GM12878 (cell line): ENCODE measurements at regions not wholly inside any gene's neighbourhood (a gene's known extent, or its start where the extent isn't known, plus 50 kb on each side); places are given as distances from the start of the nearest gene placed in this dataset.

Experiments
- ATAC-seq: fragments of 200-7000 bp; cut with Tn5 transposase; 3 replicates; pipeline ENCODE4 v1.9.1; 2020; ENCODE audit warnings: mild to moderate bottlenecking, moderate library complexity
- BruUV-seq: library from RNA; stranded (reverse); fragments of 400-500 nt; replicated peaks from 2 replicates; lab custom pipeline; 2021; lab: Mats Ljungman, UMichigan
- CTCF ChIA-PET: fragments of 300-600 bp; sonication (Branson Sonifier 250); formaldehyde crosslinking; extraction: SDS; loops from one replicate; lab custom pipeline; 2021; ENCODE audit warnings: inconsistent platforms; lab: Yijun Ruan, JAX
- POLR2A ChIA-PET: fragments of 350-600 bp; formaldehyde crosslinking; extraction: SDS; loops from one replicate; lab custom pipeline; 2021; ENCODE audit warnings: inconsistent platforms; lab: Charles Lee
- RAD21 ChIA-PET: fragments of 300-600 bp; sonication (Branson Sonifier 250); formaldehyde crosslinking; loops from one replicate; lab custom pipeline; 2023; ENCODE audit warnings: antibody characterized with exemption; ENCODE audit not compliant: unreplicated experiment; lab: Charles Lee
- SMC1A ChIA-PET: fragments of 300-600 bp; sonication (Branson Sonifier 250); formaldehyde crosslinking; loops from one replicate; lab custom pipeline; 2023; ENCODE audit not compliant: unreplicated experiment, uncharacterized antibody; lab: Charles Lee
- DNase-seq: peaks from one replicate; pipeline ENCODE4 v3.0.0-alpha.2; 2011; ENCODE audit warnings: low read depth, low spot score
- FAIRE-seq: peaks from 3 replicates; lab custom pipeline; 2011; peaks lifted over from hg19 to GRCh38; lab: Jason Lieb, UNC
- H2AFZ ChIP-seq: 2 replicates; pipeline ENCODE4 v1.6.0; 2011; ENCODE audit warnings: low read depth, low read length, control low read depth; ENCODE audit not compliant: control insufficient read depth
- H3K27ac ChIP-seq: 2 replicates; pipeline ENCODE4 v1.5.1; 2011; ENCODE audit warnings: control low read depth; ENCODE audit not compliant: control insufficient read depth, insufficient read depth
- H3K27me3 ChIP-seq, 2 experiments: replicated peaks in 1 of 2; 2 replicates each; pipeline versions ENCODE4 v1.6.0 to v1.6.1; 2011; ENCODE audit warnings: low read length in 1 of 2; ENCODE audit not compliant: control insufficient read depth in 2 of 2, insufficient read depth in 2 of 2
- H3K36me3 ChIP-seq, 2 experiments: 2 replicates each; pipeline ENCODE4 v1.5.1; 2011; ENCODE audit warnings: low read length in 1 of 2; ENCODE audit not compliant: control insufficient read depth in 2 of 2, insufficient read depth in 2 of 2
- H3K4me1 ChIP-seq: 2 replicates; pipeline ENCODE4 v1.6.1; 2011; ENCODE audit warnings: mild to moderate bottlenecking, low read length, moderate library complexity, mixed read lengths; ENCODE audit not compliant: control insufficient read depth, insufficient read depth
- H3K4me2 ChIP-seq: 2 replicates; pipeline ENCODE4 v1.6.0; 2011; ENCODE audit warnings: control low read depth; ENCODE audit not compliant: control insufficient read depth, insufficient read depth
- H3K4me3 ChIP-seq: fragments of 200-600 bp; sonication (generic); 2 replicates; pipeline ENCODE4 v1.5.1; 2016
- H3K79me2 ChIP-seq: 2 replicates; pipeline ENCODE4 v1.6.0; 2011; ENCODE audit warnings: low read length; ENCODE audit not compliant: control insufficient read depth, insufficient read depth
- H3K9ac ChIP-seq: 2 replicates; pipeline ENCODE4 v1.8.0; 2011; ENCODE audit warnings: low read length, control low read depth, mixed read lengths; ENCODE audit not compliant: control insufficient read depth, insufficient read depth
- H3K9me3 ChIP-seq: replicated peaks from 3 replicates; pipeline ENCODE4 v1.5.1; 2011; ENCODE audit warnings: mild to moderate bottlenecking, low read length; ENCODE audit not compliant: control insufficient read depth, insufficient read depth
- H4K20me1 ChIP-seq: 2 replicates; pipeline ENCODE4 v1.6.0; 2011; ENCODE audit not compliant: control insufficient read depth, insufficient read depth
- BCL3 ChIP-seq: IDR thresholded peaks from 2 replicates; pipeline ENCODE4 v1.6.1; 2011; ENCODE audit warnings: borderline replicate concordance, low read depth, mild to moderate bottlenecking, moderate library complexity, low read length; ENCODE audit not compliant: insufficient read depth, poor library complexity, severe bottlenecking
- GATAD2B ChIP-seq: fragments of 450-650 bp; conservative IDR thresholded peaks from 2 replicates; pipeline ENCODE4 v1.6.1; 2017; ENCODE audit warnings: low read depth, mild to moderate bottlenecking, moderate library complexity
- HDAC6 ChIP-seq: fragments of 200-600 bp; sonication (generic); IDR thresholded peaks from one replicate; pipeline ENCODE4 v1.8.0; 2017; ENCODE audit warnings: antibody characterized with exemption; ENCODE audit not compliant: unreplicated experiment
- IRF5 ChIP-seq: fragments of 450-650 bp; IDR thresholded peaks from 2 replicates; pipeline ENCODE4 v1.6.1; 2017; ENCODE audit warnings: borderline replicate concordance
- KAT2A ChIP-seq: conservative IDR thresholded peaks from 2 replicates; pipeline ENCODE4 v1.6.1; 2011; ENCODE audit warnings: low read depth, low read length; ENCODE audit not compliant: control insufficient read depth
- MYC ChIP-seq: IDR thresholded peaks from 2 replicates; pipeline ENCODE4 v1.6.1; 2011; ENCODE audit warnings: mild to moderate bottlenecking, low read length, moderate library complexity, inconsistent platforms; ENCODE audit not compliant: insufficient read depth, insufficient replicate concordance, insufficient read length, severe bottlenecking
- PML ChIP-seq: IDR thresholded peaks from 2 replicates; pipeline ENCODE4 v1.6.1; 2012; ENCODE audit warnings: low read length, inconsistent platforms
- POLR2AphosphoS2 ChIP-seq: IDR thresholded peaks from 2 replicates; pipeline ENCODE4 v1.6.1; 2011; ENCODE audit warnings: low read depth, mild to moderate bottlenecking, low read length, improper control_type of control experiment, moderate library complexity
- ZBTB4 ChIP-seq: fragments of 450-650 bp; formaldehyde crosslinking; IDR thresholded peaks from 2 replicates; pipeline ENCODE4 v1.4.0; 2022; ENCODE audit warnings: mild to moderate bottlenecking, moderate library complexity
- WGBS: methylation state at CpG from one replicate; pipeline ENCODE4 v1.1.6; 2016; ENCODE audit warnings: low lambda C conversion rate; ENCODE audit not compliant: insufficient replicate concordance, insufficient coverage; ENCODE audit errors: missing lambda C conversion rate; 5-methylcytosine and 5-hydroxymethylcytosine counted together
- in situ Hi-C: fragments of 300-500 bp; cut with MboI; formaldehyde crosslinking; loops from 9 replicates; pipeline ENCODE4 v1.14.3; 2018; ENCODE audit warnings: mixed read lengths
- intact Hi-C: fragments of 100-400 bp; cut with micrococcal nuclease; formaldehyde crosslinking; loops from one replicate; pipeline ENCODE4 v1.14.2; 2022; ENCODE audit not compliant: unreplicated experiment
- TF ChIP-seq, protein P1 (sequence below): IDR thresholded peaks from 2 replicates; pipeline ENCODE4 v1.6.1; 2011; ENCODE audit warnings: low read depth, mild to moderate bottlenecking, low read length, moderate library complexity, borderline replicate concordance; ENCODE audit errors: extremely low read depth

- no peak for TF ChIP-seq MYC
- TF ChIP-seq HDAC6: no peak
- no peak for TF ChIP-seq POLR2AphosphoS2
- TF ChIP-seq PML: no peak
- no peak for TF ChIP-seq GATAD2B
- TF ChIP-seq ZBTB4 (CRISPR knock-in tag): no peak
These were observed 241.8 kb downstream of the ARRDC4 start (continued) for GRCh38 chr15:98202256-98202655.

DNA sequence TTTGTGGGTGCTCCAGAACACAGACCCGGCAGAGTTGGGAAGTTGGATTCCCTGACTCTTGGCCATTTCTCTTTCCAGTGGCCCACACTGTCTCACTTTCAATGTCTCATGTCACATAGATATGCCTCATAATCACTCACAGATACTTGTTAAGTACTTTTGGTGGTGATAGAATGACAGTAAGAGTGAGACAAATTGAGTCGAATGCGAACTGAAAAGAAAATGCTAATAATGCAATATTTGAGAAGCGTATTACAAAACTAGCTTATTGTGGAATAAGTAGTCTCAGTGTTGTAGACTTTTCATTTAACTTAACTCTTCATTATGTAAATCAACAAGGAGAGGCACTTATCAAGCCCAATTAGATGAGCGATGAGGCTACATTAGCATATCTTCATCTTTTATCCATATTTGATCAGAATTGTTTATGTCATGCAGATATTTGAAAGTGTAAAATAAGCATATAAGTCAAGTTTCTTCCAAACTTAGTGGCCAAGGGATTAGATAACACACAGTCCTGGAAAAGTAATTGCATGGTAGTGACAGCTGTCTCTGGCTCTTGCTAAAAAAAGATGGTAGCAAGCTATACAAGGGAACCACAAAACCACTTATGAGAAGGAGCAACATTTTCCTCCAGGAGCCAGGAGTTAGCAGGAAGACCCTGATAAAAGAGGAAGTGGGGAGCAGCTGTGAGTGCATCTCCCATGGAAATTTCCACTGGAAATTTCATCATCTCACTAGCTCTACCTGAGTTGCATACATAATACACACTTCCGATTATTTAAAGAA is 243.6 kb downstream of the ARRDC4 start:
- WGBS: 49% methylated on average over 6 of the region's 6 CpGs
- Histone ChIP-seq H3K36me3 (no peaks in the 10 kb centered on the region), H3K9me3 (no peaks in the 10 kb centered on the region), H3K27ac (no peak overlapping the region)
- TF ChIP-seq, protein P1, sequence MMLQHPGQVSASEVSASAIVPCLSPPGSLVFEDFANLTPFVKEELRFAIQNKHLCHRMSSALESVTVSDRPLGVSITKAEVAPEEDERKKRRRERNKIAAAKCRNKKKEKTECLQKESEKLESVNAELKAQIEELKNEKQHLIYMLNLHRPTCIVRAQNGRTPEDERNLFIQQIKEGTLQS: no peak
- no peak for TF ChIP-seq KAT2A
- TF ChIP-seq BCL3: peak; percentile 67
- TF ChIP-seq IRF5: no peak
- TF ChIP-seq, all 136 proteins: peak for 1
- ChIA-PET POLR2A (no interaction called here), CTCF (no interaction called here), SMC1A (no interaction called here), RAD21 (no interaction called here)
- intact Hi-C loops (no loop called here), in situ Hi-C loops (no loop called here)
- Histone ChIP-seq H2AFZ (no peak overlapping the region), H3K4me3 (no peak overlapping the region), H3K9ac (no peak overlapping the region), H3K27me3 (no peaks in the 10 kb centered on the region), H3K4me1 (no peaks in the 10 kb centered on the region), H3K79me2 (no peaks in the 10 kb centered on the region), H4K20me1 (no peaks in the 10 kb centered on the region), H3K4me2 (no peak overlapping the region)
- no peak for DNase-seq
- no peak for ATAC-seq
- BruUV-seq: no TSS peak
- no peak for FAIRE-seq
